ENCODE measurements at regions not wholly inside any gene's neighbourhood (a gene's known extent, or its start where the extent isn't known, plus 50 kb on each side); places are given as distances from the start of the nearest gene placed in this dataset.

- no peak for DNase-seq (ENCODE audit: extremely low read depth, low read depth)
- H3K4me3 ChIP-seq (replicated peaks; ENCODE audit: low read depth, low read length), result no peak overlapping the region
- TF ChIP-seq CTCF (IDR thresholded peaks at IDR 0.05; ENCODE audit: low read depth, low read length, missing control alignments), result no peak
Observed at GRCh38 chr1:239786464-239786863, 305.2 kb upstream of the FMN2 start.

GRCh38 chr1:239792157-239792556 is 299.5 kb upstream of the FMN2 start:
- DNase-seq (ENCODE audit: extremely low read depth, low read depth), result no peak
- no peak for TF ChIP-seq CTCF (IDR thresholded peaks at IDR 0.05; ENCODE audit: low read depth, low read length, missing control alignments)
- no peak overlapping the region for H3K4me3 ChIP-seq (replicated peaks; ENCODE audit: low read depth, low read length)

- TF ChIP-seq CTCF (IDR thresholded peaks at IDR 0.05; ENCODE audit: low read depth, low read length, missing control alignments), result no peak
Observed at GRCh38 chr1:239795304-239795703, 296.4 kb upstream of the FMN2 start.

GRCh38 chr1:239799617-239800016 is 292.1 kb upstream of the FMN2 start:
- no peak for TF ChIP-seq CTCF (IDR thresholded peaks at IDR 0.05; ENCODE audit: low read depth, low read length, missing control alignments)
- no peak for DNase-seq (ENCODE audit: extremely low read depth, low read depth)
- no peak overlapping the region for H3K4me3 ChIP-seq (replicated peaks; ENCODE audit: low read depth, low read length)

More at GRCh38 chr1:239795304-239795703, 296.4 kb upstream of the FMN2 start:
- H3K4me3 ChIP-seq (replicated peaks; ENCODE audit: low read depth, low read length), result no peak overlapping the region
- no peak for DNase-seq (ENCODE audit: extremely low read depth, low read depth)

GRCh38 chr1:239800861-239801260 is 290.8 kb upstream of the FMN2 start:
- no peak overlapping the region for H3K4me3 ChIP-seq (replicated peaks; ENCODE audit: low read depth, low read length)
- no peak for DNase-seq (ENCODE audit: extremely low read depth, low read depth)
- TF ChIP-seq CTCF (IDR thresholded peaks at IDR 0.05; ENCODE audit: low read depth, low read length, missing control alignments), result no peak

GRCh38 chr1:239802275-239802674 is 289.4 kb upstream of the FMN2 start:
- TF ChIP-seq CTCF (IDR thresholded peaks at IDR 0.05; ENCODE audit: low read depth, low read length, missing control alignments), result no peak
- no peak for DNase-seq (ENCODE audit: extremely low read depth, low read depth)
- no peak overlapping the region for H3K4me3 ChIP-seq (replicated peaks; ENCODE audit: low read depth, low read length)

GRCh38 chr1:239803781-239804180 is 287.9 kb upstream of the FMN2 start:
- TF ChIP-seq CTCF (IDR thresholded peaks at IDR 0.05; ENCODE audit: low read depth, low read length, missing control alignments), result no peak
- no peak for DNase-seq (ENCODE audit: extremely low read depth, low read depth)
- H3K4me3 ChIP-seq (replicated peaks; ENCODE audit: low read depth, low read length), result no peak overlapping the region

All from HFF-Myc (cell line).